ENCODE measurements at regions not wholly inside any gene's neighbourhood (a gene's known extent, or its start where the extent isn't known, plus 50 kb on each side); places are given as distances from the start of the nearest gene placed in this dataset.
"Not testable (repeated sequence)": the region's sequence is repeated elsewhere in the genome, so short reads cannot be mapped to it uniquely, and the experiment has no call there.

- not testable (repeated sequence) for TF ChIP-seq CTCF (IDR thresholded peaks at IDR 0.05; ENCODE audit: low read depth, low read length); POLR2A (IDR thresholded peaks at IDR 0.05; ENCODE audit: extremely low read depth, insufficient read length); MAX (IDR thresholded peaks at IDR 0.05; ENCODE audit: low read depth, low read length)
These were observed 390.5 kb downstream of the CHSY3 start for GRCh38 chr5:130294798-130295197.
